Neural cell (in vitro differentiated cells): ENCODE measurements at regions not wholly inside any gene's neighbourhood (a gene's known extent, or its start where the extent isn't known, plus 50 kb on each side); places are given as distances from the start of the nearest gene placed in this dataset.

Source experiments
- H2AFZ ChIP-seq: fragments of 200-600, 300-800 bp; sonication (generic), shearing (Covaris generic); 2 replicates; pipeline ENCODE4 v1.6.0; 2014; ENCODE audit warnings: low read depth, mild to moderate bottlenecking, antibody characterized with exemption, low read length, moderate library complexity
- H3F3A ChIP-seq: fragments of 200-600 bp; shearing (Covaris generic); 2 replicates; pipeline ENCODE4 v1.6.1; 2016; ENCODE audit warnings: mild to moderate bottlenecking, moderate library complexity, mixed read lengths, antibody characterized with exemption, low read length; ENCODE audit not compliant: insufficient read depth, poor library complexity, severe bottlenecking
- H3K27ac ChIP-seq: fragments of 200-600, 300-800 bp; sonication (generic), shearing (Covaris generic); 2 replicates; pipeline ENCODE4 v1.5.1; 2014; ENCODE audit warnings: mild to moderate bottlenecking, low read length, moderate library complexity
- H3K27me3 ChIP-seq: fragments of 300-800, 200-600 bp; sonication (generic), shearing (Covaris generic); 2 replicates; pipeline ENCODE4 v1.6.0; 2014; ENCODE audit warnings: mild to moderate bottlenecking, low read depth, low read length, moderate library complexity; ENCODE audit not compliant: insufficient read depth
- H3K36me3 ChIP-seq: fragments of 300-800, 200-600 bp; sonication (generic), shearing (Covaris generic); 2 replicates; pipeline ENCODE4 v1.5.1; 2014; ENCODE audit warnings: mild to moderate bottlenecking, antibody characterized with exemption, low read length, moderate library complexity; ENCODE audit not compliant: insufficient read depth
- H3K4me2 ChIP-seq: fragments of 300-800, 200-600 bp; sonication (generic), shearing (Covaris generic); 2 replicates; pipeline ENCODE4 v1.6.0; 2014; ENCODE audit warnings: mild to moderate bottlenecking, low read length
- H3K4me3 ChIP-seq: fragments of 300-800, 200-600 bp; sonication (generic), shearing (Covaris generic); 2 replicates; pipeline ENCODE4 v1.5.1; 2014; ENCODE audit warnings: mild to moderate bottlenecking, low read length, moderate library complexity
- H3K79me2 ChIP-seq: fragments of 200-600 bp; shearing (Covaris generic); replicated peaks from 2 replicates; pipeline ENCODE4 v1.6.0; 2014; ENCODE audit warnings: mild to moderate bottlenecking, low read length, moderate library complexity; ENCODE audit not compliant: insufficient read depth
- H3K9ac ChIP-seq: fragments of 300-800, 200-600 bp; sonication (generic), shearing (Covaris generic); 2 replicates; pipeline ENCODE4 v1.6.1; 2016; ENCODE audit warnings: mild to moderate bottlenecking, low read length, mixed read lengths
- H3K9me2 ChIP-seq: fragments of 200-600 bp; shearing (Covaris generic); 2 replicates; pipeline ENCODE4 v1.6.1; 2016; ENCODE audit warnings: mild to moderate bottlenecking, low read length, mixed read lengths; ENCODE audit not compliant: insufficient read depth
- H3K9me3 ChIP-seq: fragments of 200-600, 300-800 bp; sonication (generic), shearing (Covaris generic); 2 replicates; pipeline ENCODE4 v1.6.1; 2016; ENCODE audit warnings: mild to moderate bottlenecking, mixed run types, low read length, moderate library complexity, mixed read lengths
- H4K20me1 ChIP-seq: fragments of 200-600 bp; shearing (Covaris generic); 2 replicates; pipeline ENCODE4 v1.6.1; 2016; ENCODE audit warnings: mild to moderate bottlenecking, mixed run types; ENCODE audit not compliant: insufficient read depth
- CTCF ChIP-seq: fragments of 450-650 bp; IDR thresholded peaks from 2 replicates; pipeline ENCODE4 v1.5.1; 2014; ENCODE audit warnings: antibody characterized with exemption, mild to moderate bottlenecking, moderate library complexity; ENCODE audit not compliant: poor library complexity, severe bottlenecking
- EP300 ChIP-seq: fragments of 450-650 bp; conservative IDR thresholded peaks from 2 replicates; pipeline ENCODE4 v1.6.1; 2014; ENCODE audit warnings: antibody characterized with exemption, mild to moderate bottlenecking, moderate library complexity; ENCODE audit not compliant: poor library complexity, severe bottlenecking
- EZH2 ChIP-seq: fragments of 200-600, 300-800 bp; shearing (Covaris generic), sonication (generic); IDR thresholded peaks from 2 replicates; pipeline ENCODE4 v1.6.1; 2014; ENCODE audit warnings: antibody characterized with exemption, low read length, borderline replicate concordance, mild to moderate bottlenecking; ENCODE audit not compliant: insufficient read depth, poor library complexity, severe bottlenecking
- MXI1 ChIP-seq: fragments of 450-650 bp; conservative IDR thresholded peaks from 2 replicates; pipeline ENCODE4 v1.6.1; 2014; ENCODE audit warnings: antibody characterized with exemption, mild to moderate bottlenecking; ENCODE audit not compliant: poor library complexity, severe bottlenecking
- POLR2AphosphoS5 ChIP-seq: IDR thresholded peaks from 2 replicates; pipeline ENCODE4 v1.6.1; 2012
- RAD21 ChIP-seq: fragments of 450-650 bp; conservative IDR thresholded peaks from 2 replicates; pipeline ENCODE4 v1.6.1; 2014; ENCODE audit warnings: antibody characterized with exemption, mild to moderate bottlenecking, moderate library complexity
- REST ChIP-seq: IDR thresholded peaks from 2 replicates; pipeline ENCODE4 v1.6.1; 2012; ENCODE audit warnings: borderline replicate concordance
- SMC3 ChIP-seq: fragments of 450-650 bp; conservative IDR thresholded peaks from 2 replicates; pipeline ENCODE4 v1.6.1; 2014; ENCODE audit warnings: antibody characterized with exemption, mild to moderate bottlenecking, moderate library complexity; ENCODE audit not compliant: poor library complexity
- TAF1 ChIP-seq: IDR thresholded peaks from 2 replicates; pipeline ENCODE4 v1.6.1; 2012; ENCODE audit warnings: low read depth

GRCh38 chr15:47516558-47516957 is 200.7 kb upstream of the SEMA6D start:
- H3K36me3 ChIP-seq, result no peaks in the 10 kb centered on the region
- H4K20me1 ChIP-seq, result no peaks in the 10 kb centered on the region
- H3K9me3 ChIP-seq, result no peaks in the 10 kb centered on the region
- H3K27ac ChIP-seq, result no peak overlapping the region
- H3F3A ChIP-seq, result no peaks in the 10 kb centered on the region
- H3K4me2 ChIP-seq, result no peak overlapping the region
- no peaks in the 10 kb centered on the region for H3K79me2 ChIP-seq
- no peaks in the 10 kb centered on the region for H3K27me3 ChIP-seq
- no peak overlapping the region for H2AFZ ChIP-seq
- no peaks in the 10 kb centered on the region for H3K9me2 ChIP-seq
- no peak for TF ChIP-seq EZH2
- no peak for TF ChIP-seq RAD21
- TF ChIP-seq SMC3, result no peak
- no peak for TF ChIP-seq MXI1
- TF ChIP-seq REST, result no peak
- no peak for TF ChIP-seq POLR2AphosphoS5
- no peak for TF ChIP-seq CTCF
- no peak for TF ChIP-seq TAF1
- TF ChIP-seq EP300, result no peak
- H3K4me3 ChIP-seq, result no peak overlapping the region
- H3K9ac ChIP-seq, result no peak overlapping the region

GRCh38 chr15:47516972-47517371 is 200.3 kb upstream of the SEMA6D start:
- Histone ChIP-seq H3K4me3 (no peak overlapping the region), H3K9me3 (no peaks in the 10 kb centered on the region), H3K9me2 (no peaks in the 10 kb centered on the region), H3K4me2 (no peak overlapping the region), H3K27ac (no peak overlapping the region), H3F3A (no peaks in the 10 kb centered on the region), H3K27me3 (no peaks in the 10 kb centered on the region), H3K9ac (no peak overlapping the region), H2AFZ (no peak overlapping the region), H4K20me1 (no peaks in the 10 kb centered on the region), H3K36me3 (no peaks in the 10 kb centered on the region), H3K79me2 (no peaks in the 10 kb centered on the region)
- TF ChIP-seq REST (no peak), SMC3 (no peak), CTCF (no peak), POLR2AphosphoS5 (no peak), RAD21 (no peak), EZH2 (no peak), TAF1 (no peak)
